ENCODE measurements at regions not wholly inside any gene's neighbourhood (a gene's known extent, or its start where the extent isn't known, plus 50 kb on each side); places are given as distances from the start of the nearest gene placed in this dataset.

DNA sequence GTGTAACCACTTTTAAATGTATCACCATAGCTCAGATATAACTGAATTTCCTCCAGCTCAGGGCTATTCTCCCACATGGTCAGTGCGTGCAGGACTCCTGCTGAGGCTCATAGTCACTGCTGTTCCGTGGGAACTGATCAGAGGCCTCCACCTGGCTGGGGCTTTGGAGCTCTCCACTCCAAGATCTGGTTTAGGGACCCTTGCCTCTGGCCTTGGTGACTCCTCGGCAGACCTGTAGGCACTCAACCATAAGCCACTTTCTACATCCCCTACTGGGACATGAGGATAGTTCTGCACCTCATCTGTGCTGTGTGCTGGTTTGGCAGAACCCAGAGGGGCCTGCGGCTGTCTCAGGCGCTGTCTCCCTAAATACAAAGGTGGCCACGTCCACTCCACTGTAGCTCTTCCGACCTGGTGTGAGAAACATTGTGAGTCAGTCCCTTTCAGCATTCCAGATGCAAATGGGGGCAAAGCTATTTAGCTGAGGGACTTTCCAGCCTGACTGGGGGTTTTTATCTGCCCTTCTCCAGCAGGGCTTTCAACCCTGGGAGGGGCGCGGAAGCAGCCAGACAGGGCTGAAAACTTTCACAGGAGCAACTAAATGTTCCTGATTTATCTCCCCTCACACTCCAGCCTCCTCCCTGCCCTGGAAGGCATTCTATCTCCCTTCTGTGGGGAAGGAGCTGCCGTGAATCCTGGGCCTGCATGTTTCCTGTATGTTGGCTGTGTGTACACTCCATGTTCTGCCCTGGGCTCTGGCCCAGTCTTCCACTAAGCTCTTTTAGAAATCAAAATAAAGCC lies 218.3 kb upstream of the DAAM1 start:
- intact Hi-C loops (cut with micrococcal nuclease), result no loop called here
- peaks cover 0 to 2% of the 10 kb centered on the region in 2 experiments for H3K27me3 ChIP-seq (ENCODE audit: control insufficient read depth in 2 of 2, insufficient read depth in 2 of 2, low read length in 2 of 2)
- H3K9me3 ChIP-seq (replicated peaks; ENCODE audit: control insufficient read depth, insufficient read depth, low read length), result no peaks in the 10 kb centered on the region
- no peak overlapping the region for H3K9ac ChIP-seq (replicated peaks; ENCODE audit: extremely low read depth, insufficient read depth, low read length)
- BruUV-seq (replicated peaks), result no TSS peak
- dilution Hi-C loops (cut with MboI; ENCODE audit: extremely low pct_ligation_motif_present, low sequenced_read_pairs), result no loop called here
- FAIRE-seq (no peak), DNase-seq (ENCODE audit: low read depth, low spot score) (no peak)
- no peaks in the 10 kb centered on the region for H3K36me3 ChIP-seq (ENCODE audit: control insufficient read depth in 2 of 2, extremely low read depth in 1 of 2, insufficient read depth in 2 of 2, low read length in 2 of 2)
- no peaks in the 10 kb centered on the region for H3K9me1 ChIP-seq (replicated peaks; ENCODE audit: control insufficient read depth, extremely low read depth, insufficient read depth, low read length)
- H2AFZ ChIP-seq (ENCODE audit: low read depth, low read length), result no peak overlapping the region
- no peak overlapping the region for H3K27ac ChIP-seq (ENCODE audit: insufficient read depth, low read depth, low read length)
- no peaks in the 10 kb centered on the region for H3K4me1 ChIP-seq (ENCODE audit: control insufficient read depth, extremely low read depth, insufficient read depth, low read length)
- POLR2A ChIA-PET, result no interaction called here
- H3K4me3 ChIP-seq (replicated peaks in 1 of 3; ENCODE audit: insufficient read depth in 1 of 3, low read depth in 1 of 3, low read length in 3 of 3), result no peak overlapping the region
- TF ChIP-seq POLR2A (IDR thresholded peaks at IDR 0.05; ENCODE audit: low read depth, low read length), result no peak
- TF ChIP-seq POLR2AphosphoS5 (IDR thresholded peaks at IDR 0.05; ENCODE audit: insufficient read depth, low read depth, low read length), result no peak
- TF ChIP-seq JUN (IDR thresholded peaks at IDR 0.05; ENCODE audit: borderline replicate concordance, insufficient read depth, insufficient read length, low read depth), result no peak
- no peak for TF ChIP-seq GATA2 (IDR thresholded peaks at IDR 0.05; ENCODE audit: insufficient read depth, insufficient read length, low read depth, low read length)
- TF ChIP-seq EZH2 (IDR thresholded peaks at IDR 0.05; ENCODE audit: borderline replicate concordance, low read depth, low read length, severe bottlenecking), result no peak
- no peak for TF ChIP-seq MYC (IDR thresholded peaks at IDR 0.05; ENCODE audit: low read depth, low read length)
- no peak for TF ChIP-seq FOS (IDR thresholded peaks at IDR 0.05; ENCODE audit: borderline replicate concordance, insufficient read depth, low read length)
- TF ChIP-seq, protein P1, sequence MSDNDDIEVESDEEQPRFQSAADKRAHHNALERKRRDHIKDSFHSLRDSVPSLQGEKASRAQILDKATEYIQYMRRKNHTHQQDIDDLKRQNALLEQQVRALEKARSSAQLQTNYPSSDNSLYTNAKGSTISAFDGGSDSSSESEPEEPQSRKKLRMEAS (IDR thresholded peaks at IDR 0.05; ENCODE audit: insufficient read depth, insufficient read length), result no peak
- TF ChIP-seq CTCF (IDR thresholded peaks at IDR 0.05; ENCODE audit: extremely low read depth in 1 of 2, insufficient read depth in 1 of 2, low read depth in 1 of 2, low read length in 2 of 2), result no peak
- no peaks in the 10 kb centered on the region for H4K20me1 ChIP-seq (replicated peaks; ENCODE audit: control insufficient read depth, extremely low read depth, insufficient read depth, low read length)
- no peak overlapping the region for H3K4me2 ChIP-seq (ENCODE audit: insufficient read depth, low read length)
- CTCF ChIA-PET, result interaction anchor here (1.7 kb wide), 1 partner anchor 469 kb away, joined by 5 read pairs; no protein-coding TSS in a partner anchor
- no peaks in the 10 kb centered on the region for H3K79me2 ChIP-seq (ENCODE audit: control insufficient read depth, insufficient read depth, low read length)
